Mucosa of stomach (tissue), 1 donor: ENCODE measurements at regions not wholly inside any gene's neighbourhood (a gene's known extent, or its start where the extent isn't known, plus 50 kb on each side); places are given as distances from the start of the nearest gene placed in this dataset.
"Not testable (repeated sequence)": the region's sequence is repeated elsewhere in the genome, so short reads cannot be mapped to it uniquely, and the experiment has no call there.

ENCODE experiments used
- H3K27me3 ChIP-seq: one replicate; pipeline ENCODE4 v1.7.0; 2013; ENCODE audit warnings: mild to moderate bottlenecking, low read length; ENCODE audit not compliant: control insufficient read depth, insufficient read depth
- H3K36me3 ChIP-seq: one replicate; pipeline ENCODE4 v1.7.0; 2013; ENCODE audit warnings: low read length; ENCODE audit not compliant: control insufficient read depth, insufficient read depth
- H3K4me1 ChIP-seq: one replicate; pipeline ENCODE4 v1.7.0; 2013; ENCODE audit warnings: mild to moderate bottlenecking, low read length; ENCODE audit not compliant: control insufficient read depth, insufficient read depth
- H3K4me3 ChIP-seq: one replicate; pipeline ENCODE4 v1.7.0; 2013; ENCODE audit warnings: low read length
- H3K9ac ChIP-seq: one replicate; pipeline ENCODE4 v1.7.0; 2013; ENCODE audit warnings: mild to moderate bottlenecking, low read length, moderate library complexity
- H3K9me3 ChIP-seq: one replicate; pipeline ENCODE4 v1.7.0; 2013; ENCODE audit warnings: mild to moderate bottlenecking, low read length, moderate library complexity; ENCODE audit not compliant: control insufficient read depth
- donor health status: Pancreatic carcinoma.

- Histone ChIP-seq H3K36me3 (no peaks in the 10 kb centered on the region), H3K27me3 (no peaks in the 10 kb centered on the region), H3K4me3 (no peak overlapping the region), H3K4me1 (no peaks in the 10 kb centered on the region), H3K9ac (no peak overlapping the region), H3K9me3 (no peaks in the 10 kb centered on the region)
Measured at GRCh38 chr14:46147452-46147851, 504.1 kb downstream of the RPL10L start.

DNA sequence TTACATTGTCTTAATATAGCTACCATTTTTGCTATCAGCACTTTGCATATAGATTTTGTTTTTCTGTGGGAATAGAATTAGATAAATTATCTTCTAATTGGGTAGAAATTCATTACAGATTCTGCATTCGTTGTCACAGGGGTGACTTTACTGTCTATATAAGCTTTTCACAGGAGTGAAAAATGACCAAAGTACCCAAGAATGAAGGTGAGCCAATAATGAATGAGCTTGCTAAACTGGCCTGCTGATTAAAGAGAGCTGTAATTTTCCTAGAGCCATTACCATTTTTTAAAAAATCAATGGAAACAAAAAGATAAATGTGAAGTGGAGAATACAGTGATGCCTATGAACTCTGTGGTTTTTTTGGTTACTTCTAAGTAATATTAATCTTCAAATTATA is 504.6 kb downstream of the RPL10L start:
- no peaks in the 10 kb centered on the region for H3K4me1 ChIP-seq
- no peak overlapping the region for H3K9ac ChIP-seq
- H3K9me3 ChIP-seq, result no peaks in the 10 kb centered on the region
- no peaks in the 10 kb centered on the region for H3K36me3 ChIP-seq
- no peaks in the 10 kb centered on the region for H3K27me3 ChIP-seq
- no peak overlapping the region for H3K4me3 ChIP-seq

GRCh38 chr14:46140445-46140844 is 511.1 kb downstream of the RPL10L start:
- H3K9ac ChIP-seq, result no peak overlapping the region
- H3K9me3 ChIP-seq, result no peaks in the 10 kb centered on the region
- no peaks in the 10 kb centered on the region for H3K36me3 ChIP-seq
- no peak overlapping the region for H3K4me3 ChIP-seq
- no peaks in the 10 kb centered on the region for H3K27me3 ChIP-seq
- H3K4me1 ChIP-seq, result no peaks in the 10 kb centered on the region

- Histone ChIP-seq H3K9me3 (no peaks in the 10 kb centered on the region), H3K36me3 (no peaks in the 10 kb centered on the region), H3K27me3 (no peaks in the 10 kb centered on the region), H3K4me3 (no peak overlapping the region), H3K4me1 (no peaks in the 10 kb centered on the region), H3K9ac (no peak overlapping the region)
Measured at GRCh38 chr14:46139649-46140048, 511.9 kb downstream of the RPL10L start.

- Histone ChIP-seq H3K4me1 (no peaks in the 10 kb centered on the region), H3K27me3 (no peaks in the 10 kb centered on the region), H3K4me3 (no peak overlapping the region), H3K36me3 (no peaks in the 10 kb centered on the region), H3K9ac (no peak overlapping the region), H3K9me3 (no peaks in the 10 kb centered on the region)
Measured at GRCh38 chr14:46137786-46138185, 513.8 kb downstream of the RPL10L start.

DNA sequence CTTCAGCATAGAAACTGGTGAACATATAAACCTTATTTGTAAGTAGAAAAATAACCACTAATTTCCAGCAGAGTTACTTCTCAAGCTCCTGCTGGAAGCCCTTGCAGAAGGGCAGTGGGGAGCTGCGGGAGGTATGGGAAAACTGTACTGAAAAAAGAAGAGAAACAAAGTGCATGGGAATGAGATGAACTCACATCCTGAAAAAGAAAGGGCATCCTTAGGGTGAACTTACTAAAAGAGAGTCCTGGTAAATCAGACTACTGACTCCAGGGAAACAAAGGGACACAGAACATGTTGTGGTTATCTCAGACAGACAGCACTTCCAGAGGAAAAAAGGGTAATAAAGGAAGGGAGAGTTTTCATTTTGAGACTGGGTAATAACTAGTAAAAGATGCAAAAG is 515.1 kb downstream of the RPL10L start:
- H3K9ac ChIP-seq, result no peak overlapping the region
- H3K27me3 ChIP-seq, result no peaks in the 10 kb centered on the region
- H3K9me3 ChIP-seq, result no peaks in the 10 kb centered on the region
- H3K36me3 ChIP-seq, result no peaks in the 10 kb centered on the region
- H3K4me3 ChIP-seq, result no peak overlapping the region
- no peaks in the 10 kb centered on the region for H3K4me1 ChIP-seq

GRCh38 chr14:46108228-46108627 is 543.4 kb downstream of the RPL10L start:
- Histone ChIP-seq H3K4me1 (no peaks in the 10 kb centered on the region), H3K36me3 (no peaks in the 10 kb centered on the region), H3K9me3 (no peaks in the 10 kb centered on the region), H3K4me3 (no peak overlapping the region), H3K9ac (no peak overlapping the region), H3K27me3 (no peaks in the 10 kb centered on the region)

GRCh38 chr14:46100901-46101300 is 550.7 kb downstream of the RPL10L start:
- H3K4me3 ChIP-seq, H3K36me3 ChIP-seq, H3K4me1 ChIP-seq, H3K9me3 ChIP-seq, H3K27me3 ChIP-seq, H3K9ac ChIP-seq: not testable (repeated sequence)

DNA sequence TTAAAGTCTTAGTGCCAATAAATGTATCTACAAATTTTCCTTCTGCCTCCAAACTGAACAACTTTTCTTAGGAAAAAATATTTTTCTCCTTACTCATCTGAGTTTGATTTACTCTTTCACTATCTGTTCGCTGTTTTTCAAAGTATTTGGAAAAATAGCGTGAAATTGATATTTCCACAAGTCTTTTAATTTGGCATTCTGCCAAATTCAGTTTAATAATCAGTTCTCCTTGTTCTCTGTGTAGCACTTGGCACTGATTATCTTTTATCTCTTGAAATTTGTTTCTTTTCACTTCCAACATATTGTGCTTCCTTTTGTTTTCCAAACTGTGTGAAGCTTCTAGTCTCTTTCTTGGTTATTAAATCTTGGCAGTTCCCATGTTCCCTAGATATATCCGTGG is 559.8 kb downstream of the RPL10L start:
- no peaks in the 10 kb centered on the region for H3K4me1 ChIP-seq
- no peaks in the 10 kb centered on the region for H3K9me3 ChIP-seq
- H3K36me3 ChIP-seq, result no peaks in the 10 kb centered on the region
- H3K9ac ChIP-seq, result no peak overlapping the region
- H3K27me3 ChIP-seq, result no peaks in the 10 kb centered on the region
- H3K4me3 ChIP-seq, result no peak overlapping the region

DNA sequence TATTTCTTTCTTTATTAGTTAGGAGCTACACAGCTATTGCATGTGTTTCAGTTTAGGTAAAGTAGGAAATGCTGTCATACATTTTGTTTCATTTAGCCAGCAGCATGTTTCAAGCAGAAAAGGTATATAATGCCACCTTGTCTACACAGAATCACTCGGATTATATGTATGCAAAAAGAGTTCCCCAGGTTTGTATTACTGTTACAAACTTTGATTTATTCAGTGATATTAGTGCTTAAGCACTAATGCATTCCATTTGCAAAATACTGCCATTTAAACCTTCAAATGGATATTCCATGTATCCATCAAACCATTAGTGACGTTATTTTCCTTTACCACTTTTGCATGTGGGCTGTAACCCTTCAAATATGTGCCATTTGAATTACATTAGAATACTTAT is 564.0 kb downstream of the RPL10L start:
- H3K9me3 ChIP-seq, result no peaks in the 10 kb centered on the region
- no peak overlapping the region for H3K9ac ChIP-seq
- H3K27me3 ChIP-seq, result no peaks in the 10 kb centered on the region
- no peaks in the 10 kb centered on the region for H3K36me3 ChIP-seq
- no peaks in the 10 kb centered on the region for H3K4me1 ChIP-seq
- no peak overlapping the region for H3K4me3 ChIP-seq

DNA sequence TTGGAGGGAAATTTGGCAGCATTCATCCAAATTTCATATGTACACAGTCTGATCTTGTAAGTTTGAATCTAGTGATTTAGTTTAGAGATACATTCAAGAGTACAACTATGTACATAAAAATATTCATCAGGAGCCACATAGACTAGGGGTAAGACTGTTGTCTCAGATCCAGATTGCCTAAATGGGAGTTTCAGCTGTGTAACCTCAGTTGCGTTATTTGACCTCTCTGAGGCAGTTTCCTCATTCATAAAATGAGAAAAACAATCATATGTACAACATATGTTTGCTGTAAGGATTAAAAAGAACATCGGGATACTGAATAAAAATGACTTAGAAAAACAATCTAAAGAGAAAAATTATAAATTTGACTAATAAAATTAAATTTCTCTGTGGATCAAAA is 577.5 kb downstream of the RPL10L start:
- Histone ChIP-seq H3K9ac (no peak overlapping the region), H3K27me3 (no peaks in the 10 kb centered on the region)

DNA sequence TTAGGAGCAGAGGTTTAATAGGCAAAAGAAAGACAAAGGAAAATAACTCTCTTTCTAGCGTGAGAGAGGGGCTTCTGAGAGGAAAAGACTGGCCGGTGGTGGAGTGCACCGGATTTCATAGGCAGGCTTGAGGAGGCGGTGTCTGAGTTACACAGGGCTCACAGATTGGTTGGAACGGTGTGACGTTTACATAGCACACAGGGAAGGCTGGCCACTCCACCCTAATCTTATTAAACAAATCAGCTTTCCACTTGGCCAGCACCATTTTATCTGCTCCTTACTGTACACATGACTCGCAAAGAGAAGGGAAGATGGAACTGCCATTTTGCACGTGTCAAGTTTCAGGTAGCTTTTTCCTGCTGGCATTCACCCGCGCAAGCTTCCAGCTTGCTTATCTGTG is 587.7 kb downstream of the RPL10L start:
- Histone ChIP-seq H3K4me1 (no peaks in the 10 kb centered on the region), H3K4me3 (no peak overlapping the region), H3K36me3 (no peaks in the 10 kb centered on the region), H3K9me3 (no peaks in the 10 kb centered on the region), H3K9ac (no peak overlapping the region), H3K27me3 (no peaks in the 10 kb centered on the region)

More for the DNA sequence above, 577.5 kb downstream of the RPL10L start:
- Histone ChIP-seq H3K4me3 (no peak overlapping the region), H3K9me3 (no peaks in the 10 kb centered on the region), H3K4me1 (no peaks in the 10 kb centered on the region), H3K36me3 (no peaks in the 10 kb centered on the region)

DNA sequence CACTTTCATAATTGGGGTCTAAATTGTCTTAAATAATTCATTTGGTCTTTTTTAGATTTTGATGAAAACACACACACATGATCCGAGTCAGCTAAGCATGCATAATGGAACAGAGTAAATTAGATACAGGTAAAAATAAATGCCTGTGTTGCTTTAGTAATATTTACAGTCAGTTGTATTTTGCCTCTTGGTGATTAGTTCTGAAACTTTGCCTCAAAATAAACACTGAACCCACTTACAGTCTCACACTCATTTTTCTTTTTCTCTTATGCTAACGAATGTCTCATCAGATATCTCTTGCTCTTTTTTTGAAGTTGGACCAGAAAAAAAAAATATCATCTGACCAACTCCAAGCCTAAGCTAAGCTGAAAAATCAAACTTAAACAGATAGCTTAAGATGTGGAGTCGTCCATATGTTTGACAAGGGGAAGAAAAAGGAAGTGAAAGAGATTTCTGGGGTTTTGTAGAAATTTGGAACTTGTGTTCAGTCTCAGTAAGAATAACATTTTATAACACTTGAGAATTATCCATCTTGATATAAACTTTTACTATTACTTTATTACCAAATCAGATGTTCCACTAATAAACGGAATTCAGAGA is 592.5 kb downstream of the RPL10L start:
- no peaks in the 10 kb centered on the region for H3K4me1 ChIP-seq
- H3K9ac ChIP-seq, result no peak overlapping the region
- H3K4me3 ChIP-seq, result no peak overlapping the region
- no peaks in the 10 kb centered on the region for H3K9me3 ChIP-seq
- no peaks in the 10 kb centered on the region for H3K36me3 ChIP-seq
- no peaks in the 10 kb centered on the region for H3K27me3 ChIP-seq
